ENCODE measurements at regions not wholly inside any gene's neighbourhood (a gene's known extent, or its start where the extent isn't known, plus 50 kb on each side); places are given as distances from the start of the nearest gene placed in this dataset.

DNA sequence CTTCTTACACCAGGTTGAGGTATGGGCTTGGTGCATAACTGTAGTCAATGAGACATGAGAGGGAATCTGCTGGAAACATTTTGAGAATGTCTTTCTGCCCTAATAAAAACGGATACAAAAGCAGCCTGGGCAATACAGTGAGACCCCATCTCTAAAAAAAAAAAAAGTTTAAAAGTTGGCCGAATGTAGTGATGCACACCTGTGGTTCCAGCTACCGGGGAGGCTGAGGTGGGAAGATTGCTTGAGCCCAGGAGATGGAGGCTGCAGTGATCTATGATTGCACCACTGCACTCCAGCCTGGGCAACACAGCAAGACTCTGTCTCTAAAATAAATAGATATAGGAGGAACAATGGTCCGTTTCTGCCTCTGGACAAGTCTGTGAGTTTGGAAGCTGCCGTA is 81.5 kb upstream of the FAM171A1 start:
- Histone ChIP-seq H3K9ac (ENCODE audit: low read length) (no peak overlapping the region), H3K36me3 (replicated peaks in 1 of 2; ENCODE audit: control extremely low read depth in 1 of 2, control insufficient read depth in 1 of 2, extremely low read depth in 1 of 2, insufficient read depth in 2 of 2, low read length in 1 of 2) (no peaks in the 10 kb centered on the region), H3K4me2 (replicated peaks; ENCODE audit: low read depth, low read length, poor library complexity, severe bottlenecking) (no peak overlapping the region), H4K20me1 (ENCODE audit: control insufficient read depth, insufficient read depth, low read length, poor library complexity, severe bottlenecking) (no peaks in the 10 kb centered on the region), H3K79me2 (ENCODE audit: control insufficient read depth, insufficient read depth, low read length) (no peaks in the 10 kb centered on the region), H2AFZ (ENCODE audit: insufficient read depth, low read depth, low read length, poor library complexity, severe bottlenecking) (no peak overlapping the region), H3K27me3 (replicated peaks in 1 of 4; ENCODE audit: control extremely low read depth in 1 of 4, control insufficient read depth in 3 of 4, insufficient read depth in 4 of 4, low read length in 3 of 4) (peaks cover 0 to 3% (median 0%) of the 10 kb centered on the region in 4 experiments), H3K4me1 (ENCODE audit: control insufficient read depth in 2 of 2, insufficient read depth in 2 of 2, low read length in 2 of 2) (no peaks in the 10 kb centered on the region), H3K9me3 (ENCODE audit: control extremely low read depth in 1 of 3, control insufficient read depth in 2 of 3, insufficient read depth in 1 of 3, low read length in 2 of 3) (peaks cover 0 to 2% (median 0%) of the 10 kb centered on the region in 3 donors), H3K27ac (ENCODE audit: low read length in 2 of 2) (no peak overlapping the region), H3K4me3 (ENCODE audit: control extremely low read depth in 1 of 5, extremely low read depth in 1 of 5, insufficient read depth in 1 of 5, low read depth in 2 of 5, low read length in 4 of 5) (no peak overlapping the region)
- intact Hi-C loops (cut with micrococcal nuclease): no loop called here
- no peaks in the 10 kb centered on the region for H3K9me3 Mint-ChIP-seq (ENCODE audit: insufficient read depth)
- POLR2A ChIA-PET: no interaction called here
- CTCF ChIA-PET: no interaction called here
- ATAC-seq (ENCODE audit: low read depth) (no peak), DNase-seq (no peak)
- no peaks in the 10 kb centered on the region for H3K4me1 Mint-ChIP-seq
- 97% methylated on average over 5 of the region's 5 CpGs for WGBS (ENCODE audit: insufficient coverage)
- H3K27me3 Mint-ChIP-seq: peaks cover 32% of the 10 kb centered on the region
- no peak overlapping the region for H3K27ac Mint-ChIP-seq
- no peak overlapping the region for H3K4me3 Mint-ChIP-seq
- TF ChIP-seq EZH2 (IDR thresholded peaks at IDR 0.05; ENCODE audit: borderline replicate concordance, insufficient read depth, low read depth, low read length, poor library complexity, severe bottlenecking): no peak
- TF ChIP-seq, protein P1, sequence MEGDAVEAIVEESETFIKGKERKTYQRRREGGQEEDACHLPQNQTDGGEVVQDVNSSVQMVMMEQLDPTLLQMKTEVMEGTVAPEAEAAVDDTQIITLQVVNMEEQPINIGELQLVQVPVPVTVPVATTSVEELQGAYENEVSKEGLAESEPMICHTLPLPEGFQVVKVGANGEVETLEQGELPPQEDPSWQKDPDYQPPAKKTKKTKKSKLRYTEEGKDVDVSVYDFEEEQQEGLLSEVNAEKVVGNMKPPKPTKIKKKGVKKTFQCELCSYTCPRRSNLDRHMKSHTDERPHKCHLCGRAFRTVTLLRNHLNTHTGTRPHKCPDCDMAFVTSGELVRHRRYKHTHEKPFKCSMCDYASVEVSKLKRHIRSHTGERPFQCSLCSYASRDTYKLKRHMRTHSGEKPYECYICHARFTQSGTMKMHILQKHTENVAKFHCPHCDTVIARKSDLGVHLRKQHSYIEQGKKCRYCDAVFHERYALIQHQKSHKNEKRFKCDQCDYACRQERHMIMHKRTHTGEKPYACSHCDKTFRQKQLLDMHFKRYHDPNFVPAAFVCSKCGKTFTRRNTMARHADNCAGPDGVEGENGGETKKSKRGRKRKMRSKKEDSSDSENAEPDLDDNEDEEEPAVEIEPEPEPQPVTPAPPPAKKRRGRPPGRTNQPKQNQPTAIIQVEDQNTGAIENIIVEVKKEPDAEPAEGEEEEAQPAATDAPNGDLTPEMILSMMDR (IDR thresholded peaks at IDR 0.05): no peak

DNA sequence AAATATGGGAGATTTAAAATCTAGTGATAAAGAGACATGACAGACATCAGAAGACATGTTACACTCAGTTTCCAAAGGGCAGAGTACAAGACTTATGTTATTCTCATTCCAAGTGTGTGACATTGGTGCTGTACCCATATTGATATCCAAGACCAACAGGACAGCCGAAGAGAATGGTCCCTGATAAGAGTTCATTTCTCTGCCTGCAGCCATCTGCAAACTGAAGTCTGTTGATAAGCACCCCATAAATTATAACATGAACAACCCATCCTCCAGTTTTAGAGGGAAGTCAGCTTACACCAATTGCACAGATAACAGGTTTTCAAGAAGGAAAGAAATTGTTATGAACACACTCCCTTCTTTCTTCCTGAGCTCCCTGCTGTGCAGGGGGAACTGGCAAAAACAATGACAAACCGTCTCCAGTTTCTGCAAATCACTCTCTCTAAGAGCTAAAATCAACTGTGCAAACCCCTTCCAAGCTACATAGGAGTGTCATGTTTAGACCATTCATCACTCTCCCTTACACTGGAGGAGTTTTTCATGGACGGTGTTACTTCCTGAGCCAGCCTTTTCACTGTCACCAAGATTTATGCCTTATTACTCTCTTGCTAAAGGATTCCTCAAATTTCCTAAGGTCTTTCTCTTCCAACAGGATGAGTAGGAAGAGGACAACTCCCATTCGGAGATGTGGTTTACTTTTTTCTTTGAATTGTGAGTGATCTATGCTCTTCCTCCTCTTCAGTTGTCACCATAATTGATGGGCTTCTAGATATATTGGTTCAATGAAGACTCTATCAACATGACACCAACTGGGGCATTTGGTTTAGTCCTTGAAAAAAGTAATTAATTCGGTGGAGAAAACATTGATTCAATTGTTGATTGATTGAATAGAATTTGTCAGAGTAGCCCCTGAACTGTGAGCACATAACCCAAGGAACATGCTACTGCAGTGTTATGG is 80.3 kb upstream of the FAM171A1 start:
- H3K79me2 ChIP-seq (ENCODE audit: control insufficient read depth, insufficient read depth, low read length): no peaks in the 10 kb centered on the region
- no peaks in the 10 kb centered on the region for H4K20me1 ChIP-seq (ENCODE audit: control insufficient read depth, insufficient read depth, low read length, poor library complexity, severe bottlenecking)
- Mint-ChIP-seq H3K4me1 (no peaks in the 10 kb centered on the region), H3K9me3 (ENCODE audit: insufficient read depth) (no peaks in the 10 kb centered on the region), H3K4me3 (no peak overlapping the region), H3K27ac (no peak overlapping the region), H3K27me3 (peaks cover 26% of the 10 kb centered on the region)
- POLR2A ChIA-PET: no interaction called here
- H3K9ac ChIP-seq (ENCODE audit: low read length): no peak overlapping the region
- no peaks in the 10 kb centered on the region for H3K36me3 ChIP-seq (replicated peaks in 1 of 2; ENCODE audit: control extremely low read depth in 1 of 2, control insufficient read depth in 1 of 2, extremely low read depth in 1 of 2, insufficient read depth in 2 of 2, low read length in 1 of 2)
- H3K9me3 ChIP-seq (ENCODE audit: control extremely low read depth in 1 of 3, control insufficient read depth in 2 of 3, insufficient read depth in 1 of 3, low read length in 2 of 3): no peaks in the 10 kb centered on the region
- DNase-seq: no peak
- H3K27ac ChIP-seq (ENCODE audit: low read length in 2 of 2): no peak overlapping the region
- H2AFZ ChIP-seq (ENCODE audit: insufficient read depth, low read depth, low read length, poor library complexity, severe bottlenecking): no peak overlapping the region
- CTCF ChIA-PET: no interaction called here
- ATAC-seq (ENCODE audit: low read depth): no peak
- H3K27me3 ChIP-seq (replicated peaks in 1 of 4; ENCODE audit: control extremely low read depth in 1 of 4, control insufficient read depth in 3 of 4, insufficient read depth in 4 of 4, low read length in 3 of 4): peaks cover 0 to 3% (median 0%) of the 10 kb centered on the region in 4 experiments
- TF ChIP-seq, protein P1 (IDR thresholded peaks at IDR 0.05): no peak
- TF ChIP-seq EZH2 (IDR thresholded peaks at IDR 0.05; ENCODE audit: borderline replicate concordance, insufficient read depth, low read depth, low read length, poor library complexity, severe bottlenecking): no peak
- H3K4me2 ChIP-seq (replicated peaks; ENCODE audit: low read depth, low read length, poor library complexity, severe bottlenecking): no peak overlapping the region
- no peaks in the 10 kb centered on the region for H3K4me1 ChIP-seq (ENCODE audit: control insufficient read depth in 2 of 2, insufficient read depth in 2 of 2, low read length in 2 of 2)
- intact Hi-C loops (cut with micrococcal nuclease): no loop called here
- 29% methylated on average over 2 of the region's 5 CpGs for WGBS (ENCODE audit: insufficient coverage)
- no peak overlapping the region for H3K4me3 ChIP-seq (ENCODE audit: control extremely low read depth in 1 of 5, extremely low read depth in 1 of 5, insufficient read depth in 1 of 5, low read depth in 2 of 5, low read length in 4 of 5)
